NCI-H1092 treated with DMSO at 0.1 percent for 48 hours (cell line): ENCODE measurements at regions not wholly inside any gene's neighbourhood (a gene's known extent, or its start where the extent isn't known, plus 50 kb on each side); places are given as distances from the start of the nearest gene placed in this dataset.

Experiments used
- DNase-seq: peaks from one replicate; lab custom pipeline; 2025; lab: John Stamatoyannopoulos, UW

DNA sequence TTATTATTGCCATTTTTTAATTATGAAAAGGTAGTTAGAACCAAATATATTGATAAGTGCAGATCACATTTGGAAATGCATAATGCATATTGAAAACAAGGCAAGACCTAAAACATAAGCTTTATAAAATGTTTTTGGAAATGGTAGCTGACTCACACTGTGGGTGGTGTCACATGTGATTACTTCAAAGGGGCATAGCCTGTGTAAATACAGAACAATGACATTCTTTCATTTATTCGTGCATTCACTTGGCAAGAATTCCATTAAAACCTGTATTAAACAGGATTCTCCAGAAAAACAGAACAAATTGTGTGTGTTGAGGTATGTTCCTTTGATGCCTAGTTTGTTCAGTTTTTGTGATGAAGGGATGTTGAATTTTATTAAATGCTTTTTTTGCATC is 427.3 kb upstream of the ST6GAL2 start:
- no peak for DNase-seq

DNA sequence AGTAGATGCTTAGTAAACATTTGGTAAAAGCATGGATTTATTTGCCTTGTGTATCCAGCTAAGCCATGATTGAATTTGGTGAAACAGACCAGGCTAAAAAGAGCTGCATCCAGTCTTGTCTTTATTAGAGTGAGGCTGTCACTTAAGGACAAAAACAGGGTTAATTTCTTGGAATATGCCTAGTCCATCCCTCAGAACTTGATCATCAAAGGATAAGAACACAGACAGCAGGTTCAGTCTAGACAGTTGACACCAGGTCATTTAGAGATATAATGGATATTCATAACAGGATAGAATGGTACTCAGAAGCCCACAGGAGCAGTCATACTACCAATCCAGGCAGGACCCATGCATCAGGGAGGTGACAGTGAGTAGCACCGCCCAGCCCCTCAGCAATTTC is 434.9 kb upstream of the ST6GAL2 start:
- no peak for DNase-seq

DNA sequence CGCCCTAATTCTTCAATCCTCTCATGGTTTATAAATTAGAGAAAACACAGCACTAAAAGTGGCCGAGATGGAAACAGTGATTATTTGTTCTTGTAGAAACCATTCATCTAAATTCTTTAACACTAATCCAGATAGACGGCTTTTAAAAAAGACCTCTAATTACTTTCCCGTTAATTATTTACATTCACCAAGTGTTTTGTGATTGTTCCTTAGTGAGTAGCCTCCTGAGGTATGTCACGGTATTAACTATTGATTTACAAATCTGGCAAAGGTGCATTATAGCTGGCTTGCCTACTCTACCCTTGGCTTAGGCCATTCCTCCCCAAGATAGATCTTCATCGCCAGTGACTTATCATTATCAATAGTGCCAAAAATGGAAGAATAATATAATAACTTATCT is 436.4 kb upstream of the ST6GAL2 start:
- no peak for DNase-seq

DNA sequence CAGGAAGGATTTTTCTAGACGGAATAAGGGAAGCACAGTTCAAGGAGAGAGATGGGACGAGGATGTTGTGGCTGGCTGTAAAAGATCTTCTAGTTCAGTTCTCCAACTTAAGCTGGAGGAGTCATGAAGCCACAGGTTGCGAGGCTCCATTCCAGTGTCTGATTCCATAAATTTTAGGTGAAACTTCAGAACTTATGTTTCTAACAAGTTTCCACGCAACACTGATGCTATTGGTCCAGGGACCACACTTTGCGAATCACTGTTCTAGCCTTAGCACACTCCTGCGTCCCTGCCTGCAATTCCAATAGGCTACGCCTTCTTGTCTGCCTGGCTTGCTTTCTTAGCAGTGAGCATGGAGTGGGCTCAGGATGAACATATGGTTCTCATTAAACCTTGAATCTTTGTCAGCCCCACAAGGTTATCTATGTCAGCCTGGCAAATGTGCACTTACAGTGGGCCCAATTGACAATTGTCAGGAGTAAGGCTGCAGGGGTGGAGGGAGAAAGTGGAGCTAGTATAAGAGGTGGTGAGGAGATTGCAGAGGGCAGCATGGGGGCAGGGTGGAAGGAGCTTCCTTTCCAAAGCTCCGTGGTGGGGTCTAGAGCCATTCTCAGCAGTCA is 438.1 kb upstream of the ST6GAL2 start:
- DNase-seq: no peak

DNA sequence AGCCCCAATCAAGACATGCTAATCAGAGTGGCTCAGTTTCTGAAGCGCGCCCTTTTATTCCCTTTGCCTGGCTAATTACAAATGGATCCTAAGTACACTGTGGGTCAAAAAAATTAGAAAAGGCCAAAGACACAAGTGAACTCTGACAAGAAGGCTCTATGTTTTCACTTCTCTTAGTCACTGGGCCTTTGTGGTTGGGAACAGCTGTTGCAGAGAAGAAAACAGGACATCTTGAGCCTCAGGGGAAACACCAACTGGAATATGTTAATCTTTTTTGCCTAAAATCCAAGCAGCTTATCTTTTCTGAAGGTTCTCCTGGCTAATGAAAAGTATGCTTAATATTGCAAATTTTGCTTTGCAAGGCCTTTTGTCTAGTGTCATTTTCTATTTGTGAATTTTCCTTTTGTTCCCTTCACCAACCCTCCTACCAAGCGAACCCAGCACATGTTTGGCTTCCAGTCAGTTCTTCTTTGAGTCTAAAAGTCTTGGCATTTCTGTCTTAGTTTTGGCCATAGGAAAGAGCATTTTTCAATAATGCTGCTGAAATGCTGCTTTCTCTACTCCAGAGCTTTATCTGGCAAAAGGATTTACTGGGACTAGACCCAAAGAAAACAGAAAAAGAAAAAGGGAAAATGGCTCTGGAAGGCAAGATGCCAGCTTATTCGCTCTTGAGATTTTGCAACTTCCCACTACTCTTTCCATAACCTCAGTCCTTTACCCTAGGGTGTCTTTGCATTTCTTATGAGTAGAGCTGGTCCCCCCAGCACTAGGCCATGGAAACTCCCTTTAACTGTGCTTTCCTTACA is 440.2 kb upstream of the ST6GAL2 start:
- DNase-seq: no peak

DNA sequence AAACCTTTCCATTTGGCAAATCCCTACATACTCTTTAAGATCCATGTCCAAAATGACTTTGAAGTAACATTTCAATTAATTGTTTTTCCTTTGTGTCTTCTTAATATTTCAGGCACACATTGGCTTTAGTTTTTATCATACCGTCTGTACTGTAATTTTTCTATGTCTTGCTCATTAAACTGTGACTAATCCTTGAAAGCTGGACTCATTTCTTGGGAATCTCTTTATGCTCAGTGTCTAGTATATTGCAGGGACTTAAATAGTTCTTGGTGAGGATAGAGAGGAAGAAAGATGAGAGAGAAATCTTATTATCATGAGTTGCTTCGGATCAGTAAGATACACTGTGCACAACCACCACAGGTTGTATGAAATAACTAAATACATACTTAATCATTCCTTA is 448.3 kb upstream of the ST6GAL2 start:
- DNase-seq: no peak

DNA sequence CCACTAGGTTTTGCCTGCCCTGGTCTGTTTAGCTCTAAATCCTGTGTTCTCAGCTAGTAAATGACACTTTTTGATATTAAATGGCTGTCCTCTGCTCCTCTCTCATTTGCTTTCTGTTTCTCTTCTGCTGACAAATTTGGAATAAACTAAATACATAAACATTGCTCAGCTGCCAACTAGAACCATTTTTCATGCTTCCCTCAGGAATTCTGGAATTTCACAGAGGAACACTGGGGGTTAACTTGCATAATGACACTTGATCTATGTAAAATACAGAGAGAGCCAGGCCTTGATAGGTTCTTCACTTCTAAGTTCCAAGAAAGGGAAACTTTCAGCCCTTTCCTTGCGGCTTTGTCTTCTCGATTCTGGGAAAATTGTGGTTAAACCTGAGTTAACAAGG is 450.6 kb upstream of the ST6GAL2 start:
- no peak for DNase-seq

DNA sequence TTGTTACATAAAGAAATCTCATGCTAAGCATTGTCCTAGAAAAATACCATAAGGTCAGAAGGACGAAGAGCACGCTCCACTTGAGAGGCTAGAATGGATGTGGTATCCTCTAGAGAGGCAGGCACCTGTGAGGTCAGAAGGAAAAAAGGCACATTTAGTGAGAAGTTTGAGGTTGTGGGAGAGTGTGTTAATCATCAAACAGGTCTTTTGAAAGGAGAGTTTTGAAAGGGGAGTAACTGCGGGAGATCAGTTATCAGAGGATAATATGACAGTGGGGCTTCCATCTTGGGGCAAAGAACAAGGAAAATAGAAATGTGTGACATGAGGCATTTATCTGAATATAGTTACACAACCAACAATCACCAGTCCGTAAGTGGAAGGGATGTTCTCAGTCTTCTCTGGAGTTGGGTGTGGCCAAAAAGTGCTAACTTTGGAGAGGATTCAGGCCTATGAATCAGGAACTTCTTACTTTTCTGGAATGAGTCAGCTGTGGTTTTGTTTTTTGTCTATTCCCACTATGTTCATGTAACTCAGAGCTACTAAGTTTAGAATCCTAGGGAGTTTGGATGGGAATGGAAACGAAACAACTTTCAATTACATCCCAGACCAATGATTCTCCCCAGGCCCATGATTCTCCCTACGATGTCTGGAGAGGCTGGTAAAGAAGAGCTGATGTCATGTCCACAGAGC is 451.4 kb upstream of the ST6GAL2 start:
- no peak for DNase-seq

DNA sequence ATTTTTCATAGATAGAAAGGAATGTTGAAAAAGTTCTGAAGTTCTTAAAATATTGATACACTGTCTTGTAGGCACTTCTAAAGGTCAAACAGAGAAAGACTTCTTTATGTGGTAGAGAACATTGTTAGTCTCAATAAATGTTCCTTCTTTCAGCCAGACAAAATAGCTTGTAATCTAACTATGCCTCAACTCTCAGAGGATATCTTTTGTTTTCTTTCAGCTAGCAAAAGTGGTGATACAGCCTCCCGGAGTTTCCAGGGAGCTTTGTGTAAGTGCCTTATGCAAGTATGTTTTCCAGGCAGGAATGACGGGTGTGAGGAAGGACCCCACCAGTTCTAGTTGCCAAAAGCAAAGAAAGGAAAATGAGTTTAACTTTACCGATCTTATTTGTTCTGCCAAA is 452.1 kb upstream of the ST6GAL2 start:
- no peak for DNase-seq

DNA sequence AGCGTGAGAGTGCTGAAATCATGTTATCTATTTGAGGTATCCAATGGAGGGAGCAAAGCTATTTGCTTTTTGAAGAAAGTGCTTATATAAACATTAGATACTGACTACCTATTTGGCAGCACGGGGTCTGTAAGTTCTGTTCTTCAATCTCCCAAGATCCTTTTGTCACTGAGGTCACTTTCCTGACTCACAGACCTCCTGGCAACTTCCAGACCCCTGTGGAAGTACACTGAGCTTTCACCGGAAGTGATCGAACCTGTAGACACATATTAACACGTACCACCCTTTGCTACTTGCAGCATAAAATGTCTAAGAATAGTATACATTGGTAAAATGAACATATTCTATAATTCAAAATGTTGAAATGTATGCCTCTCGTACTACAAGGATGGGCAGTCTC is 452.6 kb upstream of the ST6GAL2 start:
- DNase-seq: no peak

DNA sequence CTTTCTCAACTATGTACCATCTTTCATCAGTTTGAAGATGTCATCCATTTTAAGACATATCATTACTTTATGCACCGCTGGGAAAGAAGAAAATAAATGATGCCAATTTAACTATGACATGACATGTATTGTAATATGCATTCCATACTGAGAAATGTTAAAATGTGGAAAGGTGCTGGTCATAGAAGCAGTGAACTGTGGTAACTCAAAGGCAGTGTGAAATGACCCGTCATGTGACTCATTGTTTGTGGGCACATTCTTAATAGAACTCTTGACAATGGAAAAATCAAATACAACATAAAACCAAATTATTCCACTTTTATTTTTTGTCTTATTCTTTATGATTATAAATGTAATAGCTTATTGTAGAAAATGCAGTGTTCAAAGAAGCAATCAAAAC is 455.0 kb upstream of the ST6GAL2 start:
- no peak for DNase-seq

DNA sequence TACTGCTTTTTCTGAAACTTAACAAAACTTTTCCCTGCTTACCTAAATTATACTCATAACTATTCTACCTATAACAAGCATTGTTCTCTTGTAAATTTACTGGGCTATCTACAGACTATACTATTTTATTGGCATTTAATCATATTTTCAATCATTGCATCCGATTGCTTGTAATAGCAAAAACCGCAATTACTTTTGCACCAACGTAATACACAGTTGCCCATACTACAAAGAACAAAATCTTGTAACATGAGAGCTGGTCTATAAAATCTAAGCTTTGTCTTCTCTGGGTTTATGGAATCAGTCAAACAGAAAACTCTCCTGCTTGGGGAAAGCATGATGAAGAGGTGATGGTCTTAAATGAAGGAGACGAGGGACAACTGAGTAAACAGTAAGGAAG is 463.4 kb upstream of the ST6GAL2 start:
- no peak for DNase-seq

DNA sequence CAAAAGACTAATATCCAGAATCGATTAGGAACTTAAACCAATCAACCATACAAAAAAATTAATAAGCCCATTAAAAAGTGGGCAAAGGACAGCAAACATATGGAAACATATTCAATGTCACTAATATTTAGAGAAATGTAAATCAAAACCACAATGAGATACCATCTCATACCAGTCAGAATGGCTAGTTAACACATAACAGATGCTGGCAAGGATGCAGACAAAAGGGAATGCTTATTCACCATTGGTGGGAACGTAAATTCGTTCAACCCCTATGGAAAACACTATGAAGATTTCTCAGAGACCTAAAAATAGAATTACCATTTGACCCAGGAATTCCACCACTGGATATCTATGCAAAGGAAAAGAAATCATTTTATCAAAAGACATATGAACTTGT is 468.2 kb upstream of the ST6GAL2 start:
- no peak for DNase-seq

DNA sequence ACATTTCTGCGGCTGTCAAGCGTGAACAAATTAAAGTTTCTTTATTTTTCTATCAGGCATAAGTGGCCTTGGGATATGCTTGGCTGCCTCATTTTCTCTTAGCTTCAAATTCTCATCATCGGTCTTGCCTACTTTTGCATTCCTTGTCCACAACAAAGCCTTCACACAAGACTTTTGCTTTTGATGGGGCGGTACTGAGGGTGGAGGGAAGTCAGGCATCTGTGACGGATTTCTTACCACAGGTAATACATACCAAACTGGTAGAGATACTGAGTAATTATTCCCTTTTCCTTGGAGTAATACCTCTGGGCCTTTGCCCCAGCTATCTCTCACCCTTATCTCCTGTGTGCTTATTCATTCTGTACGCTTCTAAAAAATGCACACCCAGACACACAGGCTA is 468.3 kb upstream of the RGPD4 start:
- DNase-seq: no peak

DNA sequence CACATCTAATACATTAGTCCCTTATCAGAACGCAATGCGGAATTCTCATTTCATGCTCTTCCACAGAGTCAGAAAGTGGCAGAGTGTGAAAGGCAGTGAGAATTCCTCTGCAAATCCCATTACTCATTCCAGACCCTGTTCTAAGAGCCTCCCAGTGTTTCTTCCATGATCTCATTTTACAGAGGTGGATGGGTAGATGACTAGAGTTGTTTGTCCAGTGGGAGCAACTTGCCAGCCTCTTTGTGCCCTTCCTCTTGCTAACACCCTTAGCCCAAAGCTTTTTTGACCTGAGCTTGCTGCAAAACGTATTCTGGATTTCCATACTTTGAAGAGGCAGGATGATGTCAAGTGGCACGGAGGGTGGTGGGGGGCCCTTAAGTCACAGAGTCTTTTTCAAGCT is 467.7 kb upstream of the RGPD4 start:
- no peak for DNase-seq

DNA sequence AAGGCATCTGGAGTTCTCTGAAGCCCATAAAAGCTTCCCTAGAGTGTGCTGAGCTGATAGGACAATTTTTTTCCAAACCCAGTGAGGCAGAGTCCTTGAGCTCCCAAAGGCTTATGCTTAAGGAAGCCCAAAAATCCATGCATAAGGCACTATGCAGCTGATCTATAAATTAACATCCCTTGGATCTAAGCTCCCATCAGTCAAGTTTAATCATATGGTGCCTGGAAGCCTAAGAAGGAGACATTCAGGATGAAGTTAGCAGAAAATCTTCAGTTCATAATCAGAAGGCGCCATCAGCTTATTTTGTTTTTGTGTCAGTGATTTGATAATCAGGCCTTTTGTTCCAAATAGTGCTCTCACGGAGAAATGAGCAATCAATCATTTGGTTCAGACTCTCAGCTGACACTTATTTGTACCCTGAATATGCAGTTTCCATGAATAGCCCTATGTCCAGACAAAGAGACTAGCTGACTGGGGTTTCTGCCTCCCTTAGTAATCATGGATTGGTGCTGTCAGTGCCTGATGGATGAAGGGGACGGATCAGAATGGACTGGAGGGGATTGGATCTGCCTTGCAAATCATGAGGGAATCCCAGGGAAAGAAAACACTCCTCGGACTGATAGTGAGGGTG is 464.8 kb upstream of the RGPD4 start:
- no peak for DNase-seq

DNA sequence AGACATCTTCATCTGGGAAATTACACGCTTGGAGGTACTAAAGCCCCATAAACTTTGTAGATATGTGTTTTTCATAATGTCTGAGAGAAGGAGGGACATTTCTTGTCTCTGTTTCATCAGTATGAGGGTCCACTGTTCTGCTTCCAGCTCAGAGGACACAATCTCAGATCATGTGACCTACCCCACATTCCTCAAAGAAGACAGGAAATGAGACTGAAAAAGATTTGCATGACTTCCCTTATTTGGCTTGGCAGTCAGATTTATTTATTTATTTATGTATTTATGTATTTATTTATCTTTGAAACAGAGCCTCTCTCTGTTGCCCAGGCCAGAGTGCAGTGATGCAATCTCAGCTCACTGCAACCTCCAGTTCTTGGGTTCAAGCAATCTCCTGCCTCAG is 463.7 kb upstream of the RGPD4 start:
- no peak for DNase-seq

DNA sequence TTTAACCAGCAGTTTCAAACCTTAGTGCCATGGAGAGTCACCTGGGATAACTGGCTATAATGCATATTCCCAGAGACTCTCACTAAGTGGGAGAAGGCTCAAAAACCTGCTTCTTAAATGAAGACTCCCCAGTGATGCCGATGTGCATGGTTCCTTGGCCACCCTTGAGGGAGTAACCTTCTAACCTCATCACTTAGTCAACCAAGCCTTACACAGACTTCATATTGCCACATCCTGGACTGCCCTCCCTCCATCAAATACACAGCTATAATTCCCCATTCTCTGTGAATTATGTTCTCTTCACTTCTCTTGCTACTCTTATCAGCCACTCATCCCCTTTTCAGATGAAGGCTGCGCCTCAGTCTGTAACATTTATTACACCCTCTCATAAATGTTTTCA is 462.9 kb upstream of the RGPD4 start:
- no peak for DNase-seq

DNA sequence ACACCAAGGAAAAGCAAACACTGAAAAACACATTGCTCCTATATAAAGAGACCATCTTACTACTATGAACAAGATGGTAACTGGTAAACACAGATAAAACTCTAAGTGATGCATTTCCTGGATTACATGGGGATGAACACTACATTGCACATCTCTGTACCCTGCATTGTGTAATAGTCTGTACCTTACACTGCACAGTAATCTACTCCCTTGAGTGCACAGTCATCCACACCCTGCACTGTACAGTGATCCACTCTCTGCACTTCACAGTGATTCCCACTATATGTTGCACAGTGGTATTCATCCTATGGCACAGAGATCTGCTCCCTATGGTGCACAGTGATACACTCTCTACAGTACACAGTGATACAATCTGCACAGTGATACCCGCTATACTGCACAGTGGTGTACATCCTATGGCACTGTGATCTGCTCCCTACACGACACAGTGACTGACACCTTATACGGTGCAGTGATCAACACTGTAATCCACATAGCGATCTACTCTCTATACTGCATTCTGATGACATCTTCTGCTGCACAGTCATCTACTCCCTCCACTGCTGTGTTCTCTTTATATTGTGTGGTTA is 462.2 kb upstream of the RGPD4 start:
- no peak for DNase-seq

DNA sequence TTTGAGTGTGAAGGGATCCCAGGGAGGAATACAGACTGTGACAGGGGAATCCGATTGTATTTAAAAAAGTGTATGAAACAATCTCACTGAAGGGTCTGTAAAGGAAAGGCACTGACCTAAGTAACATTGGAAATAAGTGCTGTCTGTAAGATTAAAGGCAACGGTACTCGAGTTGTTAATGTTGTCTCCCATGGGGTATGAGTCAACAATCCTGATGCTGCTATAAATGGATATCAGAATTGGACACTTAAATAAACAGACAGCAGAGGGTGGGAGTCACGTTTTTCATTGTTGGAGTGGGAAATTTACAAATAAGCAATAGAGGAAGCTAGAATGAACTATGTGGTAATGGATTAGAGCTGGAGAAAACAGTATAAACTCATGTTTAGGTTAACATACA is 452.4 kb upstream of the RGPD4 start:
- DNase-seq: no peak

DNA sequence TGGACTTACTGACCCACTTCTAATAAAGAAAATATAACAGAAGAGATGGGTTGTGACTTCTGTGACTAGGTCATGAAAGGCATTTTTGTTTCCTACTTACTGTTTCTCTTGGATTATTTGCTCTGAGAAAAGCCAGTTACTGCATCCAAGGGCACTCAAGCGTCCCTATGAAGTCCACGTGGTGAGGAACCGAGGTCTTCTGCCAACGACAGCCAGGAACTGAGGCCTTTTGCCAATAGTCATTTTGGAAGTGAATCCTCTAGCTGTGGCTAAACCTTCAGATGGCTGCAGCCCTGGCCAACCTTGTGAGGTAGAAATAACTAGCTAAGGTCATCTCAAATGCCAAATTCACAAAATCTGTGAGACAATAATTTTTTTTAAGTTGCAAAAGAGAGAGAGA is 449.8 kb upstream of the RGPD4 start:
- no peak for DNase-seq

DNA sequence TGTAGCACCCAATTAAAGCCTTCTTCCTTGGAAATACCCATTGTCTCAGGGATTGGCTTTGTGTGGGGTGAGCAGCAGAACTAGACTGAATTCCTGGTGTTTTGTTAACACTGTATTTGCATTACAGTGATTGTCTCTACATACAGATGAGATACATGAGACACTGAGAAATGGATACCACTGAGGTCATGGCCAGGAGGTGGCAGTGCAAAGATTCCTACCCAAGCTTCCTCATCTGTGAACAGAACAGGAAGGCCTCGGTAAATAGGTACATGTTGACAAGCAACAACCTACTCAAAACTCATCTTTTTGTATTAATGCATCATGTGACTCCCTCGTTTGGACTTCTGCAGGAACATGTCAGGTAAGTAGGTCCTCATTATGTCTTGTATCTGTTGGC is 445.8 kb upstream of the RGPD4 start:
- no peak for DNase-seq

DNA sequence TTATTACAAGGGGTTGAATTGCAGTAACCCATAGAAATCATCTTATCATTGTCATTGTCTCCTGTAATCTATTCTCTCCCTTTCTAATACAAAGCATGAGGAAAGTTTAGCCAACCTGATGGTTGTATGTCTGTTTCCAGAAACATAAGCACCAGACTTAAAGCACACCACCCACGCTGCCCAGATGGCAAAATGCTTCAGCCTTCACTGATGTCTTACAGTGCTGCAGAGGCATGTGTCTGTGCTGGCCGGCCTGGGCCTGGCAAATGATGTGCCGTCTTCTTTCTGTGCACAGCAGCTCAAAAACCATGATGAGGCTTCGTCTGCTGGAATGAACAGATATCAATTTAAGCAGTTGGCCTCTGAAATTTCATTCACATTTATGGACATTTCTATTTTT is 443.0 kb upstream of the RGPD4 start:
- no peak for DNase-seq
